Right hindlimb (tissue), 1 donor: ENCODE measurements at regions not wholly inside any gene's neighbourhood (a gene's known extent, or its start where the extent isn't known, plus 50 kb on each side); places are given as distances from the start of the nearest gene placed in this dataset.
"Not testable (repeated sequence)": the region's sequence is repeated elsewhere in the genome, so short reads cannot be mapped to it uniquely, and the experiment has no call there.

Experiments used
- DNase-seq: peaks from one replicate; pipeline ENCODE4 v3.0.0-alpha.2; 2018

- DNase-seq: no peak
Observed at GRCh38 chr15:92705764-92706163, 50.2 kb upstream of the FAM174B start.

DNA sequence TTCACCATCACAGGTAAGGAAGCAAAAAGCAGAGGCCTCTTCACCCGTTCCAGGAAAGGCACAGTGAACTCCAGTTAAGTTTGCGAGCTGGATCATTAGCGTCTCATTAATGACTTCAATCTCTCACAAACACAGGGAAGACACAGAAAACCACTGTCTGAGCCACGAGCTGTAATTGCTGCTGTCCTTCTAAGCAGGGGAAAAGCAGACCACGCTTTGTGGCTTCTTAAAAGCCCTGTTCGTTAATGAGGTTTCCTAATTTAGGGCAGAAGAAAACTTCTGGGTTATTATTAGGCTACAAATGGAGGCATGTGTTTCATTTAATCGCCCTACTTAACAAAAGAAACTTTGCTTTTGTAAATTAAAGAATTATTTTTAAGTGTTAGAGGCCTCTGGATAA is 50.6 kb upstream of the FAM174B start:
- DNase-seq: no peak

- no peak for DNase-seq
Observed at GRCh38 chr15:92707880-92708551, 52.4 kb upstream of the FAM174B start.

- DNase-seq: no peak
Observed at GRCh38 chr15:92708635-92709034, 53.1 kb upstream of the FAM174B start.

- DNase-seq: no peak
Observed at GRCh38 chr15:92709110-92709790, 53.7 kb upstream of the FAM174B start.

- DNase-seq: no peak
Observed at GRCh38 chr15:92711457-92711831, 55.9 kb upstream of the FAM174B start.

- peak; percentile 68 for DNase-seq
Observed at GRCh38 chr15:92714077-92714476, 58.5 kb upstream of the FAM174B start.

DNA sequence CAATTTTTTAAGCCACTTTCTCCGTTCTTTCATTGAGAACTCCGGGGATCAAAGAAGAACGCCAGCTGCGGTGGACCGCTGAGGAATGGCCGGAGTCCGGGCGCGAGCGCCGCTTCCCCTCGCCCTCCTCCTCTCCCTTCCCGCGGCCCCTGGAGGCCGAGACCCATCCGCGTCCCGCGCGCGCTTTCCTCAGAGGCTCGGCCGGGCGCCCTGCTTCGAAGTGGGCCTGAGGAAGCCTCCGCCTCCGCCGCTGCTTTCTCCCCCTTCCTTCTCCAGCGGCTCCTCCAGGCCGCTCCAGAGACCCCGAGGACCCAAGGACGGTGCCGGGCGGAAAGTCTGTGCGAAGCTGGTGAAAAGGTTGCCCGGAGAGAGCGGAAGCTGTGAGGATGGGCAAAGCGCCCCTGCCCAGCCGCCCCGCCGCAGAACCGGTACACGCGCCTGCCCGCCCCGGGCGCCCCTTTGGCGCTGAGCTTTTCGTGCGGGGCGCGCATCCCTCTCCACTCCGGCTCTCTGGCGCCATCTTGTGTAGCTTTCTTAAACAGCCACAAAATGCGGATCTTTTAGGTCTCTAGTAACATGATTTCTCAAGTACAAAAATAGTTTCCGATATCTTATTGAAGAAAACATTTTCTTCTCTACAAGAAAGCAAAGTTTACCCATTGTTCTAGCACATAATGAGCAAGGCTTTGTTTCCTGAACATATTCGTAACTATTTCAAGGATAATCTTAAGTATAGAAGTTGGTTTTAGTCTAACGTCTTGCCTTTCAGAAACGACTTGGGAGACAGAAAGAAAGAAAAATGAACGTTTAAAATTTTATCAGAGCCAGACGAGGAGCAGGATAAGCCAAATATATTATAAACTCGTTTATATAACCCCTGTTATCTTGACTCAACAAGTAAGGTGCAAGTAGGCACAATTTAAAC is 59.2 kb upstream of the FAM174B start:
- DNase-seq: peak; percentile 90

- DNase-seq: peak; percentile 77
Observed at GRCh38 chr15:92715758-92716157, 60.2 kb upstream of the FAM174B start.

- no peak for DNase-seq
Observed at GRCh38 chr15:92719021-92719420, 63.4 kb upstream of the FAM174B start.

DNA sequence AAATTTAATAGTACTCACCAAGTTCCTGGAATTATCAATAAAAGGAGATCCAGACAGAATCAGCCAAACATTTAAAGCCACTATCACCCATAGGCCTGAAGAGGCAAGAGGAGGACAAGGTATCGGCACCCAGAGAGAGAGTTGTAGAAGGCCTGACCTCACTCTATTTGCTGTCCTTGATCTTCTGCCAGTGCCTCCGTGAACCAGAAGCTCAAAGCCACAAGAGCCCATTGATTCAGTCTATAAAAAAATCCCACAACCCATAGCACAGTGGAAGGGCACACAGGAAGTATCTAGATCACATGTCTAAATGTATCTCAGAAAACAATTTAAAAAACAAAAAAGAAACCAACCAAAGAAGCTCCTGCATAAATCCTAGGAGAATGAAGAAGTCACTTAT is 68.6 kb upstream of the FAM174B start:
- no peak for DNase-seq

- DNase-seq: no peak
Observed at GRCh38 chr15:92725171-92725570, 69.6 kb upstream of the FAM174B start.

DNA sequence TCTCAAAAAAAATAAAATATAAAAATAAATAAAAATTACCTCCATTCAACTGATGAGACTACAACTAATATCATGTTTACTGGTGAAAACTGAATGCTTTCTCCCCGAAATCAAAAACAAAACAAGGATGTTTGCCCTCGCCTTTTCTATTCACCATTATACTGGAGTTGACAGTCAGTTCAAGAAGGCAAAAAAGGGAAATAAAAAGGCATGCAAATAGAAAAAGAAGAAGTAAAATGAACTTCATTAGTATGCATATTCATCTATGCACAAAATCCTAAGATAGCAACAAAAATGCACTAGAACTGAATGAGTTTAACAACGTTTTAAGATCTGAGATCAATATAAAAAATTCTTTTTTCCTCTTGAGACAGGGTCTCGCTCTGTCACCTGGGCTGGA is 72.7 kb upstream of the FAM174B start:
- DNase-seq: no peak

DNA sequence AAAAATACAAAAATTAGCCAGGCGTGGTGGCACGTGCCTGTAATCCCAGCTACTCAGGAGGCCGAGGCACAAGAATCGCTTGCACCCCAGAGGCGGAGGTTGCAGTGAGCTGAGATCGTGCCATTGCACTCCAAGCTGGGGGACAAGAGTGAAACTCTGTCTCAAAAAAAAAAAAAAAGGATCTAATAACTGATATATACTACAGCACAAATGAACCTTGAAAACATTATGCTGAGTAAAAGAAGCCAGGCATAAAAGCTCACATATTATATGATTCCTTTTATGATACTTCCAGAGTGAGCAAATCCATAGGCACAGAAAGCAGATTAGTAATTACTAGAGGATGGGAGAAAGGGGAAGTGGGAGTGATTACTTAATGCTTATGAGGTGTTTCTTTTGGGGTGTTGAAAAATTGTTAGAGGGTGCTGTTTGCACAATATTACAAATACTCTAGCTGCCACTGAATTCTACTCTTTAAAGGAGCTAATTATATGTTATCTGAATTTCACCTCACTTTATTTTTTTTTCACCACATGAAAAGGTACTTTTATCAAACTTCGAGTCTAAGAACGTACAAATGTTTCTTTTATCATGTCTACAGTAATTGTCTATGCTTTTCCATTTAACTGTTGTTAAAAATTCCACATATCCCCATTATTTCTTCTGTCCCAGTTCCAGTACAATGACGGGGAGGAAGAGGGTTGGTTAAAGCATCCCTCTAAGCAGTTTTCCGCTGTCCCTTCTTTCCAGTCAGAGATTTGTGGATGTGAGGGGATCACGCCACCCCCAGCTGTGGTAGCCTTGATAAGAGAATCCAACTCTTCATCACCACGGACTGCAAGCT is 77.7 kb upstream of the FAM174B start:
- no peak for DNase-seq

- DNase-seq: peak; percentile 76
Observed at GRCh38 chr15:92733934-92734521, 78.5 kb upstream of the FAM174B start.

- DNase-seq: not testable (repeated sequence)
Observed at GRCh38 chr15:92739246-92739645, 83.7 kb upstream of the FAM174B start.

DNA sequence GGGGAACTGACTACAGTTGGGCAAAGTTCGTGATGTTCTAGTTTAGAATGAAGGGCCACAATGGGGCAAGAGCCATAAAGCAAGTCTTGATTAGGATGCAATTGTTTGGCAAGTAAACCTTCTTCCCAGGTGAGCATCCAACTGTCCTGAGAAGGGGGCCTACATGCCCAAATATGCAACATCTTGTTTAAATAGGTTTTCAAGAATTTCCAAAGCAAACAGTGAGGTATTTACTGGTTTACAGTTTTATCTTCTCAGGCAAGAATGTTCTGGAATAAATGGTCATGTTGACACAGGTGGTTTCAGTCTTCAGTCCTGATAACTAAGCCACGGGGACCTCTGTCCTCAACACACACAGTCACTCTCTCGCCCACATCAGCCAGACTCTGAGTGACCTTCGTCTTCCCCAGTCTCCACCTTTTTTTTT is 90.3 kb upstream of the FAM174B start:
- DNase-seq: no peak

GRCh38 chr15:92747047-92747446 is 91.5 kb upstream of the FAM174B start:
- DNase-seq: no peak

DNA sequence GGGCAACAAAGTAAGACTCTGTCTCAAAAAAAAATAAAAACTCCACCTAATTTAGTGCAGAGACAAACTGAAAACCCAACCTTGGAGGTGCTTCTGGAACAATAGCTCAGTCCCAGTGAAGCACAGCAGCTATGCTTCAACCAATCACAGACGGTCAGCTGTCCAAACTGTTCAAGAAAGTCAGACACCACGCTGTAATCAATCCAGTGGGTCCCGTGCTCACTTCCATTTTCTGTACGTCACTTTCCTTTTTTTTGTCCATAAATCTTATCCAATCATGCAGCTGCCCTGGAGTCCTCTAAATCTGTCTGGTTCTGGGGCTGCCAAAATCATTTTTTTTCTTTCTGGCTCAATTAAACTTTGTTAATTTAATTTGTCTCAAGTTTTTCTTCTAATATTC is 93.6 kb upstream of the FAM174B start:
- no peak for DNase-seq

DNA sequence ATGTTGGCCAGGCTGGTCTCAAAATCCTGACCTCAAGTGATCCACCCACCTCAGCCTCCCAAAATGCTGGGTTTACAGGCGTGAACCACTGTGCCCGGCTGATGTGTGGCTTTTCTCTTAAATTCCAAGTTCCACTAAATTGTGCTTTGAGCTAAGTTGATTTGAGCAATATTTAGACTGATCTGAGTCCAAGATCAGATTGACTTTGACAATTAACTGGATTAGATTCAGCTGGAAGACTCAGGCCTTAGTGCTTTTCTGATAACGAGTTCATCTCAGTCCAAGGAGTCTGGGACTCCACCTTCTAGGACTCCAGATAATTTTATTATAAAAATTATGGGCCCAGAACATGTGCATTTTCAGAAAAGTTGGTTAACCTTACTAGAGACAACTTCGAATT is 94.4 kb upstream of the FAM174B start:
- no peak for DNase-seq

DNA sequence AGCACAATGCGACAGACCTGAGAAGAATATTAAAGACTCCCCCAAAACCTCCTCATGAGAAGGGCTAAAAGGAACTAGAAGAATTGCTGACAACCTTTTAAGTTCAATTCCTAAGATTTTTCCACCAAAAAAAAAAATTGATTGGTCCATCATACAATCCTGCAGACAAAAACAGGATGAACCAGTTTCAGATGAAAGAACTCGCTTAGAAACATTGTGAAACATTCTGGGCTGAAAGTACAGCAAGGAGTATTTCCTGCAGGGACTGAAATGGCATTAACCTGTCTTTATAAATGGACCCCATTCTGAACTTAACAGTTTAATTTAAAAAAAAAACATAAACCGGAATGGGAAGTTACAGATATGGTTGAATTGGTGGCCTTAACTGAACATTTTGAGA is 96.0 kb upstream of the FAM174B start:
- no peak for DNase-seq

GRCh38 chr15:92753591-92753990 is 98.0 kb upstream of the FAM174B start:
- no peak for DNase-seq
